Midbrain (tissue), 1 donor: ENCODE measurements at regions not wholly inside any gene's neighbourhood (a gene's known extent, or its start where the extent isn't known, plus 50 kb on each side); places are given as distances from the start of the nearest gene placed in this dataset.
"Not testable (repeated sequence)": the region's sequence is repeated elsewhere in the genome, so short reads cannot be mapped to it uniquely, and the experiment has no call there.

Experiments
- DNase-seq: peaks from one replicate; lab custom pipeline; 2025; lab: John Stamatoyannopoulos, UW

GRCh38 chr14:83709116-83709515 lies 1820.8 kb upstream of the FLRT2 start:
- no peak for DNase-seq

DNA sequence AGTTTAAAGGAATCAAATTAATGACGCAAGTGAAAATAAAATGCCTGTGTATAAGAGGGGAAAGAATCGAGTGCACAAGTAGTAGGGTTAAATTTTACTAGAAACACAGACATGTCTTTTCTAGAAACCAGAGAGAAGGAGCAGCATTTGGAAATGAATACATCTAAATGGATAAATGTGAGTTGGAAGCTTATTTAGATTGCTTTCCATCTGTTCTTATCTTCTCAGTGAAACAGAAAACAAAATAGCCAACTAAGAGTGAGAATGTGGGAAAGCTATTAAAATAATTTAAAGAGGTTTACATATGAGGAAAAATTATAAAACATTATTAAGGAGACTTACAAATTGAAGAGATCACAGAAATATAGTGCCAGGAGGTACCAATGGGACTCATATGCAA lies 1818.9 kb upstream of the FLRT2 start:
- DNase-seq: no peak

DNA sequence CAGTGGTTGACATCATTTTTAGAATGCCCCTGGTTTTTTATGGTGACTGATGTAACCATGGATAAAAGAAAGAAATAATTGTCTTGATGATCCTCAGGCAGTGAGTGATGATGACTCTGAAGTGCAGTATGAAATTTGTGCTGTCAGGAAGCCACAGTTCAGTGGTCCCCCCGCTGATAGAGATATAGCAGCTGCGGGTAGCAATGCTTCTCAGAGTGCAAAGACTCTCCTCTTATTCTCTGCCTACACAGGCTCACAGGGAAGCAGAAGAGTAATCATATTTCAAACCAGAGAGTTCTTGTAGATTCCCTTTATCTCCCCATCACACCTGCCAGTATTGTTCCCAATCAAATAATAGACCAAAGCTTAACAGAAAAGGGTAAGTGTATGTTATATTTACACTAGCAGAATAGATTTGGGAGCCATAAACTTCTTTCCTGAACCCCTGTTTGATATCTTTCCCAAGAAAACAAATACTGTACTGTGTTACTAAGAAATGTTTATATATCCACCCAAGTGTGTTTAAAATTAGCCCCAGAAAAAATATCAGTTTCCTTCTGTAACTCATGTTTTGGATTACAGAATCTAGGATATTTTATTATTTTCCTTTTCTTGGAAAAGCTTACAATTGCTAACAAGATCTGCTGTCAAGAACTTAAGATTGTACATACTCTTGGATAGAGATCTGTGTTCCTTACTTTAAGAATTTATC lies 1817.4 kb upstream of the FLRT2 start:
- no peak for DNase-seq

GRCh38 chr14:83713732-83714131 lies 1816.2 kb upstream of the FLRT2 start:
- DNase-seq: no peak

DNA sequence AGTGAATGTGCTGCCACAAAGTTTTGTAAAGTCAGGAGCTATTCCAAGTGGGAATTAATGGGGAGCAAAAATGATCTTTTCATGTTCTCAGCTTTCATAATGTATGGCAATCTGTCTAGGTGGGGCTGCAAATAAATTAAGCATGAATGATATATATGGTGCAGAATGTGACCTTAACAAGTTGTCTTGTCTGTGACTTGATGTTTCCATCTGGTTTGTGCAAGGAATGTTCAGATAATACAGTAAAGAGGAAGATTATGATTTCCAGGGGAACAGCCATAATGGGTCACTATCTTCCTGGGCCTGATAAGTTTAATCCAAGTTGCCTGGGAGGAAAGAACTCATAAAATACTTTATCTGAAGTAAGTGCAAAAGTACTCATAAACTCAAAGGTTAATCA lies 1815.8 kb upstream of the FLRT2 start:
- DNase-seq: no peak

DNA sequence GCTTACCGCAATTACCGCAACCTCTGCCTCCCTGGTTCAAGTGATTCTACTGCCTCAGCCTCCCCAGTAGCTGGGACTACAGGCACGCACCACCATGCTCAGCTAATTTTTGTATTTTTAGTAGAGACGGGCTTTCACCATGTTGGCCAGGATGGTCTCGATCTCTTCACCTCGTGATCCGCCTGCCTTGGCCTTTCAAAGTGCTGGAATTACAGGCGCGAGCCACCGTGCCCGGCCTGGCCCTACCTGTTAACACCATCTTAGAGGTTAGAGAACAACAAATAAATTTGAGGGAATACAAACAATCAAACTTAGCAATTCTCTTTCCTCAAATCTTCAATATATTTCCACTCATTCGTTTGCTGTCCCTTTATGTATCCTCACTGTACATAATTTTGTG lies 1810.5 kb upstream of the FLRT2 start:
- DNase-seq: not testable (repeated sequence)

DNA sequence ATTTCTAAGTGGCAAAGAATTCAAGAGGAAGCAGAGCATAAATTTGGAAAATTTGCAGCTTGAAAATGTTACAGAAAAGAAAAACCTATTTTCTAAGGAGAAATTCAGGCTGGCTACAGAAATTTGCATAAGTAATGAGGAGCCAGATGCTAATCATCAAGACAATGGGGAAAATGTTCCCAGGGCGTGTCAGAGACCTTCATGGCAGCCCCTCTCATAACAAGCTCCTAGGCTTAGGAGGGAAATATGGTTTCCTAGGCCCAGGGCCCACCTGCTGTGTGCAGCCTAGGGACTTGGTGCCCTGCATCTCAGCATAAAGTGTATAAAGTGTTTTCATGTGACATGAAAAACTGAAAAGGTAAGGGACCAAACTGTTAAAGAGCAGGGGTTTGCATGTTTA lies 1796.3 kb upstream of the FLRT2 start:
- no peak for DNase-seq

DNA sequence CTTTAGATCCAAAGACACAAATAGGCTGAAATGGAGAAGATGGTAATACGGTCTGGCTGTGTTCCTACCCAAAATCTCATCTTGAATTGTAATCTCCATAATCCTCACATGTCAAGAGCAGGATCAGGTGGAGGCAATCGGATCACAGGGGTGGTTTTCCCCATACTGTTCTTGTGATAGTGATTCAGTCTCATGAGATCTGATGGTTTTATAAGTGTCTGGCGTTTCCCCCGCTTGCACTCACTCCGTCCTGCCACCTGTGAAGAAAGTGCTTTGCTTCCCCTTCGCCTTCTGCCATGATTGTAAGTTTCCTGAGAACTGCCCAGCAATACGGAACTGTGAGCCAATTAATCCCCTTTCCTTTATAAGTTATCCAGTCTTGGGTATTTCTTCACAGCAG lies 1795.5 kb upstream of the FLRT2 start:
- no peak for DNase-seq

GRCh38 chr14:83741269-83741668 lies 1788.7 kb upstream of the FLRT2 start:
- no peak for DNase-seq

DNA sequence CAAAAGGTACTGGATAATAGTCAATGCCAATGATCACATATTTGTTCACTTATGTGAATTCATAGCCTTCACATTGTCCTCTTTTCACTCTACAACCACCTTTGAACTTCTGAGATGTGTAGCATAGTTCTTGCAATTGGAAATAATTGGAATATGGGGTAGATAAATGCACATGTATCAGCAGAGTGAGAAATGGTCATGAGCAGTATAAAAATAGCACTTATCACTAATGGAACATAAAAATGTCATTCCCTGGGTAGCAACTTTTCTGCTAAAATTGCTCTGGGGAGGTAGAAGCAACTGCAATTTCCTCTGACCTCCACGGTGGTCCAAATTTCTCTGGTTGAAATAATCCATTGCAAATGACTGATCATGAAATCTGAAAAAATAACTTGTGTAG lies 1785.7 kb upstream of the FLRT2 start:
- no peak for DNase-seq

DNA sequence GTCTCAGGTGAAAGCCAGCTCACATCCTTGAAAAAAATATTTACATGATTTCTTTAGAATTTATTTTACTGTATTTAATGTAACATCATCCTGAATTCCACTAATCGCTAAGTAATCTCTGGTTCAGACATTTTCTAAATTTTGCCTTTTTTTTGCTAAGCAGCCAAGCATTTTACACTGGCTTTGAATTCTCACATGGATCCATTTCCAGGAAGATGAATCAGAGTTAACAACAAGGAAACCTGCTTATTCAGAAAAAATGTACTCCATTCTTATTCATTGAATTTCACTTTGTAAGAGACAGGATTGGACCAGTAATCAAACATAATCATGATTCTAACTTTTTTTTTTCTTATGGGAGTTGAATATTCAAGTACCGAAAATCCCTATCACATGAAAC lies 1785.1 kb upstream of the FLRT2 start:
- DNase-seq: no peak

DNA sequence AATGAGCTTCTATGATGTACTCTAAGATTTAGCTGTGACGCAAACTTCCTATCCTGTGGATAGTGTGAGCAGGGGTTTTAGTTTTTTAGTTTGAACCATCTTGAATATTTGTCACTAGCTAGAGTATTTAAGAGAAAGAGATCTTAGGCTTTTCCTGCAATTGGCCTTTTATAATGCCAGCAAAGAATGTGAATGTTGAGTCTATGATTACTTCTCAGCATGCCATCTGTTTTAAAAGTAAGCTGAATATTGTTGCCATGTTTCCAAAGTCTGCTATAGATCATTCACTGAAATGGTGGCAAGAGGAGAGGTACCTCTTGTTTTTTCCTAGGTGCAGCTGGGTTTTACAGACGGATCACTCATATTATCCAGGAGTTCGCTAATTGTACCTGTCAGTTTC lies 1783.6 kb upstream of the FLRT2 start:
- no peak for DNase-seq

- DNase-seq: no peak
Measured at GRCh38 chr14:83757916-83758315, 1772.0 kb upstream of the FLRT2 start.

- DNase-seq: no peak
Measured at GRCh38 chr14:83764656-83765599, 1765.0 kb upstream of the FLRT2 start.

DNA sequence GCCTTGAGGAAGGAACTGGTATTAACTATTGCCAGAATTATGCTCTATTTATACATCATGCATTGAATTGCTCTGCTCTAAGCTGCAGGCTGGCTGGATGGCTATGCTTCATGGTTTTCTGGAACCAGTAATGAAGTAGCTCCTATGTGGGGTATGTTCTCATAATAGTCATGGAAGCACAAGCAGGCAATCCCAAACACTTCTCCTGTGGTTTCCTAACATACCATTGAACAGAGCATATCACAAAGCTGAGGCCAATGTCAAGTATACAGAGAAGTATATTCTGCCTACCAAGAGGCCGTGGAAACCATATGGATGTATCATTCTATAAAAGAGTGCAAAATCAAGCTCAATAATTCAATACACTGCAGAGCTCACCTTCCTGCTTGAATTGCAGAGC lies 1752.4 kb upstream of the FLRT2 start:
- DNase-seq: no peak

DNA sequence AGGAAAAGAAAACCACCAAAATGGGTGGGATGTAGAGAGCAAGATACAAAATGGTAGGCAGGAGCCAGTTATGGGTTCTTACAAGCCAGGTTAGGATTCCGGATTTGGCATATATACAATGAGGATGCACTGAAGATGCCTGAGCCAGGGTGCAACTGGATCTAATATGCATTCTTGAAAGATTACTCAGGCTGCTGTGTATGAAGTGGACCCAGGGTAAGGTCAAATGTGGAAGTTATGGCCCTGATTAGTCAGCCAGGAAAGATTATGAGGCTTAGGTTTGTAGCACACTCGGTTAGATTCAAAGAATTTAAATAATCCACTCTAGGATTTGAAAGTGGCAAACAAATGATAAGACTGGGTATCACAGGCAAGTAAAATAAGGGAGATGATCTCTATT lies 1750.7 kb upstream of the FLRT2 start:
- no peak for DNase-seq

DNA sequence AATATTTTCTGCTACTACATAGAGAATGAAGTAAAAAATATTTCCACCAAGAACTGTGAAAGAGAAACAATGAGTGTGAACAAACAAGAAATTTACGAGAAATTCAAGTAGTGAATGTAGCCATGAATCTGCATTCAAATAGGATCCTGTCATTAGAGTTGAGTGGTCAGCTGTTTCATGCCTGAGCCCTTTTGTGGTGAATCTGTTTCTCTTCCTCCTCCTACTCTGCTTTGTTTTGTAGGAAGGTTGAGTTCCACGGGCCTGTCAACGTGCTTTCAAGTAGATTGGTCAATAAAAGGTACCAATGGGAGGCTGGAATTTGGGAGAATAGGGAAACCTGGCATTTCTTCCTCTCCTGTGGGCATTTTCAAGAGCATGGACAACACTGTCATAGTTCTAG lies 1749.6 kb upstream of the FLRT2 start:
- DNase-seq: no peak

- DNase-seq: no peak
Measured at GRCh38 chr14:83798421-83798820, 1731.5 kb upstream of the FLRT2 start.

- no peak for DNase-seq
Measured at GRCh38 chr14:83799233-83799632, 1730.7 kb upstream of the FLRT2 start.

GRCh38 chr14:83814896-83815295 lies 1715.0 kb upstream of the FLRT2 start:
- no peak for DNase-seq

- no peak for DNase-seq
Measured at GRCh38 chr14:83816761-83817160, 1713.2 kb upstream of the FLRT2 start.

- no peak for DNase-seq
Measured at GRCh38 chr14:83825843-83826242, 1704.1 kb upstream of the FLRT2 start.

- DNase-seq: no peak
Measured at GRCh38 chr14:83826838-83827237, 1703.1 kb upstream of the FLRT2 start.
